Heart left ventricle (tissue), 16 donors: ENCODE measurements at regions not wholly inside any gene's neighbourhood (a gene's known extent, or its start where the extent isn't known, plus 50 kb on each side); places are given as distances from the start of the nearest gene placed in this dataset.
A peak's percentile ranks its signal among the peaks of the same experiment; 100 is the strongest.

Source experiments
- ATAC-seq, 4 donors: fragments of 200-7000 bp; cut with Tn5 transposase; one replicate each; pipeline ENCODE4 v1.9.1; 2020 to 2022; ENCODE audit warnings: moderate library complexity in 4 of 4, mild to moderate bottlenecking in 3 of 4, moderate number of reproducible peaks in 1 of 4
- DNase-seq, 5 donors: peaks; one replicate each; pipeline ENCODE4 v3.0.0-alpha.2; 2020
- H3K27ac ChIP-seq, 12 donors: fragments of 200-600 bp; sonication (generic) in 4 of 12; one replicate each; pipeline versions ENCODE4 v1.5.0 to v1.8.0; 2016 to 2022; ENCODE audit warnings: mild to moderate bottlenecking in 2 of 12
- H3K27me3 ChIP-seq, 9 donors: fragments of 200-600 bp; sonication (generic) in 2 of 9; one replicate each; pipeline versions ENCODE4 v1.5.1 to v1.8.0; 2016 to 2022; ENCODE audit warnings: mild to moderate bottlenecking in 3 of 9
- H3K36me3 ChIP-seq, 9 donors: fragments of 200-600 bp; sonication (generic) in 2 of 9; one replicate each; pipeline versions ENCODE4 v1.5.0 to v1.8.0; 2018 to 2022; ENCODE audit warnings: mild to moderate bottlenecking in 2 of 9
- H3K4me1 ChIP-seq, 12 donors: fragments of 200-600 bp; sonication (generic) in 4 of 12; one replicate each; pipeline versions ENCODE4 v1.5.0 to v1.8.0; 2016 to 2022; ENCODE audit warnings: mild to moderate bottlenecking in 3 of 12
- H3K4me3 ChIP-seq, 12 donors: fragments of 200-600 bp; sonication (generic) in 4 of 12; one replicate each; pipeline versions ENCODE4 v1.5.0 to v1.8.0; 2017 to 2022; ENCODE audit warnings: mild to moderate bottlenecking in 9 of 12, moderate library complexity in 4 of 12
- H3K9me3 ChIP-seq, 12 donors: fragments of 200-600 bp; sonication (generic) in 4 of 12; one replicate each; pipeline versions ENCODE4 v1.5.0 to v1.8.0; 2016 to 2022; ENCODE audit warnings: mild to moderate bottlenecking in 1 of 12
- CTCF ChIP-seq, 12 donors: fragments of 200-600 bp; sonication (generic) in 4 of 12; IDR thresholded peaks; one replicate each; pipeline versions ENCODE4 v1.5.0 to v1.8.0; 2018 to 2022; ENCODE audit warnings: antibody characterized with exemption in 12 of 12, mild to moderate bottlenecking in 5 of 12
- POLR2A ChIP-seq, 2 donors: fragments of 450-650 bp; IDR thresholded peaks; one replicate each; pipeline ENCODE4 v1.6.1; 2017; ENCODE audit warnings: antibody characterized with exemption in 2 of 2, mild to moderate bottlenecking in 2 of 2, moderate library complexity in 2 of 2
- WGBS, 4 donors: extraction: QIAGEN DNeasy Blood & Tissue Kit in 2 of 4; methylation state at CpG; one replicate each; pipeline versions ENCODE4 v1.1.5 to v1.1.7; 2013 to 2018; 5-methylcytosine and 5-hydroxymethylcytosine counted together
- intact Hi-C, 10 donors: fragments of 100-400 bp; cut with DNase I; formaldehyde crosslinking; loops; one replicate each; pipeline versions ENCODE4 v1.11.1 to v1.14.2; 2022
- donor health status: ischemic (EF 13 %, LVEDD 7.1; RV severe dilation, severe dysfunction).
- donor health status: healthy with polysubstance abuse.
- donor health status: DM: no; HTN: yes; CAD: no.
- donor health status: DM: no; HTN: no; CAD: no.
- donor health status: ischemic (EF 25% LVEDD 6.9; RV normal size, moderate dysfunction).
- donor health status: ischemic (EF 25% LVEDD 5.7; RV mildly dilated, moderate dysfunction).
- donor health status: healthy.
- donor health status: DM: yes; HTN: yes; CAD: no.
- donor health status: ischemic (EF 35%, LVEDD 5.7; RV mildly dilated, moderate dysfunction).
- donor health status: nonischemic (EF 11% LVEDD 7.7; RV severe dilation, severe dysfunction).
- donor health status: DM: yes; HTN: yes; CAD: no.
- donor health status: PGD.
- donor health status: ischemic (EF 29% LVEDD 5.4; RV normal size, mild dysfunction).
- donor health status: nonischemic (EF 23%, LVEDD 6.1; RV moderate dilation, normal function).

- DNase-seq (no peak), ATAC-seq (no peak)
- Histone ChIP-seq H3K27me3 (no peaks in the 10 kb centered on the region), H3K4me3 (no peak overlapping the region), H3K9me3 (peaks cover 0 to 12% (median 0%) of the 10 kb centered on the region in 12 donors), H3K27ac (no peak overlapping the region), H3K36me3 (no peaks in the 10 kb centered on the region), H3K4me1 (peaks cover 0 to 37% (median 17%) of the 10 kb centered on the region in 12 donors)
- WGBS, 4 donors, result 84 to 89% (median 85%) methylated on average over 4 of the region's 4 CpGs
- intact Hi-C loops, result loop anchor here in 2 of 10 donors (10.0 kb wide), 2 partner anchors 148 to 448 kb away; no protein-coding TSS in a partner anchor
- TF ChIP-seq POLR2A (IDR thresholded peaks at IDR 0.05) (no peak), CTCF (IDR thresholded peaks at IDR 0.05) (no peak)
Measured at GRCh38 chr4:123553279-123553678, 156.7 kb downstream of the SPRY1 start.

- H3K9me3 ChIP-seq, result peaks cover 0 to 12% (median 0%) of the 10 kb centered on the region in 12 donors
- H3K4me3 ChIP-seq, result no peak overlapping the region
- no peak for ATAC-seq
- 82 to 96% (median 93%) methylated on average over 3 of the region's 3 CpGs for WGBS, 4 donors
- H3K27ac ChIP-seq, result peak overlapping the region in 6 of 12 donors; percentile 53 to 83 (median 80)
- H3K27me3 ChIP-seq, result no peaks in the 10 kb centered on the region
- no peak for DNase-seq
- H3K4me1 ChIP-seq, result peaks cover 0 to 37% (median 17%) of the 10 kb centered on the region in 12 donors
- intact Hi-C loops, result loop anchor here in 2 of 10 donors (2.0 to 10.0 kb wide), 3 partner anchors 149 to 449 kb away; no protein-coding TSS in a partner anchor
- no peaks in the 10 kb centered on the region for H3K36me3 ChIP-seq
- TF ChIP-seq CTCF (IDR thresholded peaks at IDR 0.05) (no peak), POLR2A (IDR thresholded peaks at IDR 0.05) (no peak)
Measured at GRCh38 chr4:123553733-123554637, 157.4 kb downstream of the SPRY1 start.

- ATAC-seq, result peak; percentile 34 to 73 (median 58)
- peak in 1 of 5 donors; percentile 32 for DNase-seq
- peaks cover 0 to 6% (median 0%) of the 10 kb centered on the region in 12 donors for H3K9me3 ChIP-seq
- TF ChIP-seq POLR2A (IDR thresholded peaks at IDR 0.05) (no peak), CTCF (IDR thresholded peaks at IDR 0.05) (no peak)
- peak overlapping the region in 2 of 12 donors; percentile 1 to 27 for H3K4me3 ChIP-seq
- intact Hi-C loops, result loop anchor here in 3 of 10 donors (2.0 to 10.0 kb wide), 5 partner anchors 150 to 450 kb away; partner anchors contain the start of gene SPRY1 (in 1 of the 3)
- no peaks in the 10 kb centered on the region for H3K36me3 ChIP-seq
- H3K27me3 ChIP-seq, result no peaks in the 10 kb centered on the region
- peaks cover 0 to 37% (median 17%) of the 10 kb centered on the region in 12 donors for H3K4me1 ChIP-seq
- peak overlapping the region; percentile 49 to 83 (median 70) for H3K27ac ChIP-seq
- 34 to 61% (median 54%) methylated on average over 5 of the region's 5 CpGs for WGBS, 4 donors
Measured at GRCh38 chr4:123554801-123555232, 158.2 kb downstream of the SPRY1 start.
